H4 (cell line): ENCODE measurements at regions not wholly inside any gene's neighbourhood (a gene's known extent, or its start where the extent isn't known, plus 50 kb on each side); places are given as distances from the start of the nearest gene placed in this dataset.
A peak's percentile ranks its signal among the peaks of the same experiment; 100 is the strongest.

Experiments
- DNase-seq: peaks from one replicate; pipeline ENCODE4 v3.0.0-alpha.2; 2015; ENCODE audit warnings: low spot score

DNA sequence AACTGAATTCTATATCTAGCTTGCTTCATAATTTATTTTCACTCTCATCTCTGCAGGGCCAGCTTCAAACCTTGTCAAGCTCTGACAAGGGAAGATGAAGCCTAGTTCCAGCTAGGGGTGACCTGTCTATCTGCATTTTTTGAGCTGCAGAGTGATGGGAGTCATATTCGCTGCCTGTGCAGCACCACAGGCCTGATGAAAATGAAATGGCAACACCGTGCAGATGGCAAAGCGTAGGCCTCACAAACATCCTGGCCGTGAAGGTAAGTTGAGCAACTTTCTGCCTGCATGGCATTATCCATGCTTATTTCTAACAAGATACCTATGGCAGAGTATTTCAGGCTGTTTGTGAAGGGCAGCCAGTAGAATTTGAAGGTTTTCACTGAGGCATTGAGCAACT, 86.4 kb upstream of the C1QTNF9B start:
- no peak for DNase-seq

- no peak for DNase-seq
These were observed 87.2 kb upstream of the C1QTNF9B start for GRCh38 chr13:23984546-23984945.

GRCh38 chr13:23985060-23985459, 87.8 kb upstream of the C1QTNF9B start:
- DNase-seq, result no peak

DNA sequence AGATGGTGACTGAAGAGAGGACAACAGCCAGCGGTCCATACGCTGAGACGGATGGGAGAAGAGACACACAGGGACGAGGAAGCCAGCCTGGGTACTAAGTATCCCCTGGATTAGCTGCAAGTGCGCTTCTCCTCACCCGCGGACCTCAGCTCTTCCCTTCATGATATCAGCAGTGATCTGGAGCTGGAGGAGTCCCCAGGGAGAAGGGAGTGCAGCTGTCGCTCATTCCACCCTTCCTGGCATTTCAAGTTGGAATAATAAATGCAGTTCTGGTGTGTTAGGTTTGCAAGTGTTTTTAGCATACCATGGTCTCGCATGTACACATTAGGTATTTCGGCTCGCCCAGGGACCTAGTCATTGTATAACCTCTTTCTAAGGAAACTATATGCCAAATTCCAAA, 88.5 kb upstream of the C1QTNF9B start:
- no peak for DNase-seq

GRCh38 chr13:23986619-23987018, 89.3 kb upstream of the C1QTNF9B start:
- DNase-seq, result peak; percentile 16

DNA sequence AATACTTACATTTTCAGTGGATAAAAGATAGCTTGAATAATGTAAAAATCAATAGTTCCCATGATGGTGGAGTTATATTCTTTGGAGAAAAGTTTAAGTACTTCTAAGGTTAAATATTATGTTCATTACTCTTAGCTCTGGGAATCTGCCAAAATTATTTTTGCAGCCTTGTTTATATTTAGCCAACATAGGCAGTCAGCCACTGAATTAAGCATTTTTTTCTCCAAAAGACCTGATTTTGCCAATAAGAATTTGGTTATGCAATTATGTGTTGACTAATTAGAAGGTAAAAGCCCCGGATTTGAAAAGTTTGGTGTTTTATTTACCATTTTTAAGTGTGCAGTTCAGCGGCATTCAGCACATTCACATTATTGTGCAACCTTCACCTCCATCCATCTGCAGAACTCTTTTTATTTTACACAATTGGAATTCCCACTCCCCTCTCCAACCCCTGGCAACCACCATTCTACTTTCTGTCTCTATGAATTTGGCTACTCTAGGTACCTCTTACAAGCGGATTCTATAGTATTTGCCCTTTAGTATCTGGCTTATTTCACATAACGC, 90.1 kb upstream of the C1QTNF9B start:
- no peak for DNase-seq

- DNase-seq, result no peak
These were observed 91.3 kb upstream of the C1QTNF9B start for GRCh38 chr13:23988546-23989122.

GRCh38 chr13:23990455-23990854, 93.2 kb upstream of the C1QTNF9B start:
- DNase-seq, result no peak

DNA sequence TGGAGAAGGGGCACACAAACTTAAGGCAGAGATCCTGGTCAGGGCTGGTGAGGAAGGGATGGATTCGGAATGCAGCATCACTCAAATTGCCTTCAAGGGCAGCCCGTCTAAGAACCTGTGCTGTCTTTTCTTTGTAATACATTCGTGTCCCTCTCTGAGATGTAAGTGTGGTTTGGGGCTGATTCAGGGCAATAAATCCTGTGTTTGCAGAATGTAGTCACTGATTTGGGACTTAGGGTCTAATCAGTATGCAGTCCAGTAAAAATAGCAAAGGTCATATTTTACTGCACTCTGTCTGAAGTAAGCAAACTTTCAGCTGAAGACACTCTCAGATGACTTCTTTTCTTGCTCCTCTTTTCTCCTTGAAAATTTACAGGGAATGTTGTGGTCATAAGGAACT, 93.8 kb upstream of the C1QTNF9B start:
- no peak for DNase-seq

GRCh38 chr13:23992781-23993679, 95.7 kb upstream of the C1QTNF9B start:
- DNase-seq, result no peak

- no peak for DNase-seq
These were observed 96.3 kb upstream of the C1QTNF9B start for GRCh38 chr13:23993680-23993985.

DNA sequence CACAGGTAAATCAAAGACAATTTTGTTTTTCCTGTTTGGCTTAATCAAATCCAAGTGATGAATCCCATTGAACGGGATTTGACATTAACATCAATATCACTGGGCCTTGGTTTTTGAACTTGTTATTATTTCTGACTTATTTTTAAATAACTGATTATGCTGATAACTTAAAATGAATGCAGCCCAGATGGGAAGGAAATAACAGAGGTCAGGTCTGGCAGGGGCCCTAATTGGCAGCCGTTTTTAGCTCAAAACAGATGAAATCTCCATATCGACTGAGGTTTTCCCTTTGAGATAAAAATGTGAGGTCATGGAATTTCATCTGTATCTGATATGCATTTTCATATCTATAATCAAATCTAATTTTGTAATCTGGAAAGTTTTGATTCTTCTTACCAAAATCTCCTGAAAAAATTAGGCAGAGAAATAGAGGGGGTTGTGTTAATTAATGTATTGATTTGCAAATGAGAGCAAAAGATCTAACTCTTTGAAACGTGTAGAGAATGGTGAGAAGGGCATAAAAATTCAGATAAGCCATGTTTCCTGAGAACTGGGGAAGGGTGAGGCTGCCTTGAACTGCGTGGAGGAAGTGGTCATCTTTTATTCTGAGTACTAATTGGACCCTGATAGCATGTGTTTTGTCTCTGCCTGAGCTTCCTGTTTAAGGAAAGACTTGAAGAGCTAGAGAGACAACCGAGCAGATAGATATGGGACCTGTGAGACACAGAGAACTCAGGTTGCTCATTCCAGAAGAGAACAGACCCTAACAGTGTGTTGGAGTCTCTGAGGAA, 98.2 kb upstream of the C1QTNF9B start:
- no peak for DNase-seq

- DNase-seq, result no peak
These were observed 99.2 kb upstream of the C1QTNF9B start for GRCh38 chr13:23996456-23996855.

GRCh38 chr13:23999424-23999823, 102.1 kb upstream of the C1QTNF9B start:
- DNase-seq, result no peak

- DNase-seq, result no peak
These were observed 105.0 kb upstream of the C1QTNF9B start for GRCh38 chr13:24002206-24002815.

GRCh38 chr13:24004142-24004899, 107.0 kb upstream of the C1QTNF9B start:
- DNase-seq, result no peak

- no peak for DNase-seq
These were observed 107.7 kb upstream of the C1QTNF9B start for GRCh38 chr13:24004971-24005370.

GRCh38 chr13:24005755-24006281, 108.5 kb upstream of the C1QTNF9B start:
- DNase-seq, result no peak

DNA sequence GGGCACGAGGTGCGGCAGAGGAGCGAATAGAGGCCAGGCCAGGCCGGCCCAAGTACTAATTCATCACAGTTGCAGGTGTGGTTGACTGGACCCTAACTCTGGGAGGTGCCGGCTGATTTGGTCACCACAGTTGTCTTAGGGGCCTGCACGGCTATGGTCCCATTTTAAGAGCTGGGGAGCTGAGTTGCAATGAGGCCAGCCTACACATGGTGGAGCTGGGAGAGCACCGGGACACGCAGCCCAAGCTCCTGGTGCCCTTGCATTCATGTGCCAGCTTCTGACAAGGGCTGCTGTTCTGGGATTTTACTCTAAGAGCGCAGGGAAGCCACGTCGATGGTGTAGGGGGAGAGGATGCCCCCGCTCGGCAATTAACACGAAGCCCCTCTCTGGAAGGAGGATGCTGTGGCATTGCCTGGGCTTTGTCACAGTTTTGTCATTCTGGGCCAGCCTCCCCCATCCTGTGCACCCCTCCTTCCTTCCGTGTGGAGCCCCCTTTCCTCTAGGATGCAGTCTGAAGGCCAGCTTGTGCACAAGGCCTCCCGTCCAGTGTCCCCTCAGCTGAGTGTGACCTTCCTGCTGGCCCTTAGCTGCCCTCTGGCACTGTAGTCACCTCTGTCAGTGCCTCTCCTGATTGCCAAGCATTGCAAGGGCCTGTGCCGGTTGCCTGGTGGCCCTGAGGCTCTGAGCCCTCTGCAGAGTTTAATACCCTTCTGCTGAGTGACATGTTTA, 109.4 kb upstream of the C1QTNF9B start:
- DNase-seq, result no peak

DNA sequence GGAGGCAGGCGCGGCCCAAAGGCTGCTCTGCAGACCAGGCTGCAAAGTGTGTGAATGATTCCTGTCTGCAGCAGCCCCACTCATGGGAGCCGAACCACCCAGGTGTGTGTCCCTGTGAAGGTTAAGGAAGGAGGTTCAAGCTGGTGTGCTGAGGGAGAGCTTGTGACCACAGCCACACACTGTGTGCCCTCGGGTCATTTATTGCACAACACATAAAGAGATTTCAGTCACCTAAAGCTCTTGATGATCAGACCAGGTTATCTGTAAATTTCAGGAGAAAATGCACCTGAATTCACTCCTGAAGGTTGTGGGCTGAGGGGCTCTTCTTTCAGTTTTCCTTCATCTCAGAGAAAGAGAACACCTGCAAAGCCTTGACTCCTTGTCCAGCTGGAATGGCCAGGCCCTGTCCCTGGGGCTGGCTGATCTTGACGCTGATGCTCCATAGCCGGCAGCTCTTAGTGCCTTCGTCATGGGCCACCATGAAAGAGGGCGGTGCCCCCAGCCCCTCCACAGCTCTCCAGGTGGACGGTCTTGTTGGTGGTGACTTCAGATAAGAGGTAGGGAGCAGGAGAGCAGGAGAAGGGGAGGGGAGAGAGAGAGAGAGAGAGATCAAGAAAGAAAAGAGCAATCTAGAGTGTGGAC, 110.8 kb upstream of the C1QTNF9B start:
- no peak for DNase-seq
